ENCODE measurements at regions not wholly inside any gene's neighbourhood (a gene's known extent, or its start where the extent isn't known, plus 50 kb on each side); places are given as distances from the start of the nearest gene placed in this dataset.

DNA sequence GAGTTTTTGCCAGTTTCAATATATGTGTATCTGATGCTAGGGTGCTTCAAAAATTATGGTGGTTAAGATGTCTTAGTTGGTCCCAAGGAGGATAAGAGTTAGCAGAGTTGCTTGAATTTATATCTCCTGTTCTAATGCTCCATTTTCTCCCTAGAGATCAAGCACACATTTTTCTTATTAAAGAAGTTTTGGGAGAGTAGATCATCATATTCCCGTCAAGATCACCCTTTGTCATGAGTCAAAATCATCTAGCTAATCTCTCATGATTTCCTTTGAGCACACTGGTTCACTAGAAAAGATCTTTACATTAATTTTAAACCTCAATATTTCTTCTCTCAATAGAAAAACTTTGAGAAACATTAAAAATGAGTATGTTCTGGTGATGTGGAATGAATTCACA, 429.9 kb upstream of the SEMA3A start:
- TF ChIP-seq, protein P1, sequence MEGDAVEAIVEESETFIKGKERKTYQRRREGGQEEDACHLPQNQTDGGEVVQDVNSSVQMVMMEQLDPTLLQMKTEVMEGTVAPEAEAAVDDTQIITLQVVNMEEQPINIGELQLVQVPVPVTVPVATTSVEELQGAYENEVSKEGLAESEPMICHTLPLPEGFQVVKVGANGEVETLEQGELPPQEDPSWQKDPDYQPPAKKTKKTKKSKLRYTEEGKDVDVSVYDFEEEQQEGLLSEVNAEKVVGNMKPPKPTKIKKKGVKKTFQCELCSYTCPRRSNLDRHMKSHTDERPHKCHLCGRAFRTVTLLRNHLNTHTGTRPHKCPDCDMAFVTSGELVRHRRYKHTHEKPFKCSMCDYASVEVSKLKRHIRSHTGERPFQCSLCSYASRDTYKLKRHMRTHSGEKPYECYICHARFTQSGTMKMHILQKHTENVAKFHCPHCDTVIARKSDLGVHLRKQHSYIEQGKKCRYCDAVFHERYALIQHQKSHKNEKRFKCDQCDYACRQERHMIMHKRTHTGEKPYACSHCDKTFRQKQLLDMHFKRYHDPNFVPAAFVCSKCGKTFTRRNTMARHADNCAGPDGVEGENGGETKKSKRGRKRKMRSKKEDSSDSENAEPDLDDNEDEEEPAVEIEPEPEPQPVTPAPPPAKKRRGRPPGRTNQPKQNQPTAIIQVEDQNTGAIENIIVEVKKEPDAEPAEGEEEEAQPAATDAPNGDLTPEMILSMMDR (IDR thresholded peaks at IDR 0.05), result no peak
- TF ChIP-seq POLR2A (IDR thresholded peaks at IDR 0.05), result no peak

Data from tibial nerve (tissue), 3 donors.